K562 (cell line): ENCODE measurements at regions not wholly inside any gene's neighbourhood (a gene's known extent, or its start where the extent isn't known, plus 50 kb on each side); places are given as distances from the start of the nearest gene placed in this dataset.

Source experiments
- HBP1 ChIP-seq: fragments of 450-650 bp; formaldehyde crosslinking; IDR thresholded peaks from 2 replicates; pipeline ENCODE4 v1.4.0; 2022; ENCODE audit warnings: missing genetic modification characterization
- TEAD2 ChIP-seq: fragments of 450-650 bp; IDR thresholded peaks from 2 replicates; pipeline ENCODE4 v1.6.1; 2016; ENCODE audit warnings: missing genetic modification characterization, control low read depth, missing compliant biosample characterization
- ZBTB11 ChIP-seq, 3 experiments: fragments of 200-800 bp in 1 of 3; fragments of 250-450 bp in 1 of 3; fragments of 450-650 bp in 1 of 3; sonication (Bioruptor Pico) in 1 of 3; sonication (Bioruptor generic) in 1 of 3; formaldehyde crosslinking in 1 of 3; IDR thresholded peaks; 2 replicates each; pipeline versions ENCODE4 v1.6.1 to v1.8.0; 2016 to 2022; ENCODE audit warnings: mild to moderate bottlenecking in 2 of 3, missing genetic modification characterization in 2 of 3, missing compliant biosample characterization in 1 of 3, moderate library complexity in 1 of 3
- ZBTB40 ChIP-seq, 2 experiments: fragments of 450-650 bp in 1 of 2; sonication (generic) in 1 of 2; formaldehyde crosslinking in 1 of 2; IDR thresholded peaks; 2 replicates each; pipeline versions ENCODE4 v1.7.1 to v1.9.0; 2016 to 2022; ENCODE audit warnings: inconsistent platforms in 1 of 2, mild to moderate bottlenecking in 1 of 2, missing genetic modification reagents in 1 of 2
- ZNF212 ChIP-seq: fragments of 450-650 bp; formaldehyde crosslinking; IDR thresholded peaks from 2 replicates; pipeline ENCODE4 v1.4.0; 2020; ENCODE audit warnings: mild to moderate bottlenecking
- ZNF3 ChIP-seq: fragments of 250-450 bp; sonication (Bioruptor Pico); IDR thresholded peaks from 2 replicates; pipeline ENCODE4 v1.5.0; 2021; ENCODE audit warnings: mild to moderate bottlenecking, moderate library complexity

GRCh38 chr18:77566604-77567003 lies 317.0 kb downstream of the GALR1 start (continued):
- no peak for TF ChIP-seq ZBTB40 (IDR thresholded peaks at IDR 0.05)
- no peak for TF ChIP-seq ZBTB40 (CRISPR knock-in tag; IDR thresholded peaks at IDR 0.05)
- no peak for TF ChIP-seq ZNF3
- no peak for TF ChIP-seq TEAD2 (tag)
- no peak for TF ChIP-seq HBP1
- TF ChIP-seq ZBTB11 (CRISPR knock-in tag; IDR thresholded peaks at IDR 0.05) = no peak
- no peak for TF ChIP-seq ZNF212 (CRISPR knock-in tag)
